ENCODE measurements at regions not wholly inside any gene's neighbourhood (a gene's known extent, or its start where the extent isn't known, plus 50 kb on each side); places are given as distances from the start of the nearest gene placed in this dataset.

GRCh38 chr15:62824111-62825015 lies 218.2 kb upstream of the TPM1 start:
- no peak for ATAC-seq

GRCh38 chr15:62825191-62825590 lies 217.4 kb upstream of the TPM1 start:
- DNase-seq (ENCODE audit: low spot score in 2 of 2) (no peak), ATAC-seq (no peak)
- H3K9me3 Mint-ChIP-seq = peaks cover 0 to 5% of the 10 kb centered on the region in 2 donors
- H3K36me3 Mint-ChIP-seq = no peaks in the 10 kb centered on the region
- H3K27ac Mint-ChIP-seq = no peak overlapping the region

More at GRCh38 chr15:62824111-62825015, 218.2 kb upstream of the TPM1 start:
- no peak overlapping the region for H3K27ac Mint-ChIP-seq
- no peaks in the 10 kb centered on the region for H3K36me3 Mint-ChIP-seq
- no peaks in the 10 kb centered on the region for H3K9me3 Mint-ChIP-seq
- no peak for DNase-seq (ENCODE audit: low spot score in 2 of 2)

- Mint-ChIP-seq H3K9me3 (peaks cover 0 to 5% of the 10 kb centered on the region in 2 donors), H3K27ac (no peak overlapping the region), H3K36me3 (no peaks in the 10 kb centered on the region)
- DNase-seq (ENCODE audit: low spot score in 2 of 2) = no peak
- ATAC-seq = no peak
These were observed 216.0 kb upstream of the TPM1 start for GRCh38 chr15:62826561-62826960.

GRCh38 chr15:62828364-62828763 lies 214.2 kb upstream of the TPM1 start:
- H3K9me3 Mint-ChIP-seq = peaks cover 0 to 5% of the 10 kb centered on the region in 2 donors
- no peaks in the 10 kb centered on the region for H3K36me3 Mint-ChIP-seq
- no peak for ATAC-seq

GRCh38 chr15:62832231-62832630 lies 210.3 kb upstream of the TPM1 start:
- no peak for ATAC-seq
- no peaks in the 10 kb centered on the region for H3K36me3 Mint-ChIP-seq
- H3K27ac Mint-ChIP-seq = no peak overlapping the region
- DNase-seq (ENCODE audit: low spot score in 2 of 2) = no peak
- peaks cover 0 to 5% of the 10 kb centered on the region in 2 donors for H3K9me3 Mint-ChIP-seq

More at GRCh38 chr15:62828364-62828763, 214.2 kb upstream of the TPM1 start:
- DNase-seq (ENCODE audit: low spot score in 2 of 2) = no peak
- H3K27ac Mint-ChIP-seq = no peak overlapping the region

GRCh38 chr15:62833646-62834045 lies 208.9 kb upstream of the TPM1 start:
- ATAC-seq (no peak), DNase-seq (ENCODE audit: low spot score in 2 of 2) (no peak)
- Mint-ChIP-seq H3K27ac (no peak overlapping the region), H3K9me3 (peaks cover 0 to 5% of the 10 kb centered on the region in 2 donors), H3K36me3 (no peaks in the 10 kb centered on the region)

GRCh38 chr15:62834686-62835329 lies 207.7 kb upstream of the TPM1 start:
- Mint-ChIP-seq H3K9me3 (peaks cover 0 to 2% of the 10 kb centered on the region in 2 donors), H3K36me3 (no peaks in the 10 kb centered on the region), H3K27ac (no peak overlapping the region)
- no peak for DNase-seq (ENCODE audit: low spot score in 2 of 2)
- ATAC-seq = no peak

- Mint-ChIP-seq H3K36me3 (no peaks in the 10 kb centered on the region), H3K27ac (no peak overlapping the region), H3K9me3 (no peaks in the 10 kb centered on the region)
- ATAC-seq (no peak), DNase-seq (ENCODE audit: low spot score in 2 of 2) (no peak)
These were observed 207.2 kb upstream of the TPM1 start for GRCh38 chr15:62835351-62835750.

- DNase-seq (ENCODE audit: low spot score in 2 of 2) = no peak
- H3K9me3 Mint-ChIP-seq = no peaks in the 10 kb centered on the region
- no peak for ATAC-seq
- no peaks in the 10 kb centered on the region for H3K36me3 Mint-ChIP-seq
- H3K27ac Mint-ChIP-seq = peak overlapping the region in 1 of 2 donors; percentile 10
These were observed 206.8 kb upstream of the TPM1 start for GRCh38 chr15:62835762-62836161.

GRCh38 chr15:62840526-62841268 lies 201.8 kb upstream of the TPM1 start:
- ATAC-seq (no peak), DNase-seq (ENCODE audit: low spot score in 2 of 2) (no peak)
- H3K36me3 Mint-ChIP-seq = no peaks in the 10 kb centered on the region
- no peak overlapping the region for H3K27ac Mint-ChIP-seq
- no peaks in the 10 kb centered on the region for H3K9me3 Mint-ChIP-seq

- no peaks in the 10 kb centered on the region for H3K36me3 Mint-ChIP-seq
- ATAC-seq (no peak), DNase-seq (ENCODE audit: low spot score in 2 of 2) (no peak)
- H3K9me3 Mint-ChIP-seq = no peaks in the 10 kb centered on the region
- no peak overlapping the region for H3K27ac Mint-ChIP-seq
These were observed 201.3 kb upstream of the TPM1 start for GRCh38 chr15:62841269-62841628.

- H3K36me3 Mint-ChIP-seq = no peaks in the 10 kb centered on the region
- DNase-seq (ENCODE audit: low spot score in 2 of 2) = no peak
- no peak overlapping the region for H3K27ac Mint-ChIP-seq
- ATAC-seq = no peak
- H3K9me3 Mint-ChIP-seq = no peaks in the 10 kb centered on the region
These were observed 200.5 kb upstream of the TPM1 start for GRCh38 chr15:62841891-62842559.

GRCh38 chr15:62843311-62843710 lies 199.2 kb upstream of the TPM1 start:
- H3K9me3 Mint-ChIP-seq = no peaks in the 10 kb centered on the region
- H3K36me3 Mint-ChIP-seq = no peaks in the 10 kb centered on the region
- DNase-seq (ENCODE audit: low spot score in 2 of 2) (no peak), ATAC-seq (no peak)
- H3K27ac Mint-ChIP-seq = no peak overlapping the region

- ATAC-seq (no peak), DNase-seq (ENCODE audit: low spot score in 2 of 2) (no peak)
- Mint-ChIP-seq H3K27ac (no peak overlapping the region), H3K9me3 (no peaks in the 10 kb centered on the region), H3K36me3 (no peaks in the 10 kb centered on the region)
These were observed 197.8 kb upstream of the TPM1 start for GRCh38 chr15:62844564-62845240.

- Mint-ChIP-seq H3K9me3 (no peaks in the 10 kb centered on the region), H3K36me3 (no peaks in the 10 kb centered on the region), H3K27ac (no peak overlapping the region)
- ATAC-seq = no peak
- no peak for DNase-seq (ENCODE audit: low spot score in 2 of 2)
These were observed 197.1 kb upstream of the TPM1 start for GRCh38 chr15:62845241-62846126.
